Peyer's patch (tissue), 4 donors: ENCODE measurements at regions not wholly inside any gene's neighbourhood (a gene's known extent, or its start where the extent isn't known, plus 50 kb on each side); places are given as distances from the start of the nearest gene placed in this dataset.

Experiments used
- DNase-seq, 3 donors: peaks; one replicate each; pipeline ENCODE4 v3.0.0-alpha.2; 2017 to 2019
- H3K27ac ChIP-seq, 4 donors: fragments of 200-600 bp; sonication (generic); one replicate each; pipeline ENCODE4 v1.5.1; 2016 to 2019
- H3K27me3 ChIP-seq, 2 donors: fragments of 200-600 bp; sonication (generic); one replicate each; pipeline ENCODE4 v1.5.1; 2019
- H3K36me3 ChIP-seq, 3 donors: fragments of 200-600 bp; sonication (generic); one replicate each; pipeline ENCODE4 v1.5.1; 2016 to 2019
- H3K4me1 ChIP-seq, 4 donors: fragments of 200-600 bp; sonication (generic); one replicate each; pipeline ENCODE4 v1.5.1; 2016 to 2019
- H3K4me3 ChIP-seq, 4 donors: fragments of 200-600 bp; sonication (generic); 1 replicate in 3 of 4; 2 replicates in 1 of 4; pipeline ENCODE4 v1.5.1; 2016 to 2019; ENCODE audit warnings: mild to moderate bottlenecking in 1 of 4
- H3K9me3 ChIP-seq, 4 donors: fragments of 200-600 bp; sonication (generic); one replicate each; pipeline ENCODE4 v1.5.1; 2016 to 2019; ENCODE audit warnings: mild to moderate bottlenecking in 1 of 4
- CTCF ChIP-seq, 6 experiments: fragments of 450-650 bp in 4 of 6; fragments of 200-600 bp in 2 of 6; sonication (generic) in 1 of 6; IDR thresholded peaks; one replicate each; pipeline ENCODE4 v1.5.1; 2017 to 2019; ENCODE audit warnings: antibody characterized with exemption in 6 of 6, mild to moderate bottlenecking in 3 of 6, moderate library complexity in 1 of 6
- POLR2A ChIP-seq, 2 donors: fragments of 450-650 bp; IDR thresholded peaks; one replicate each; pipeline ENCODE4 v1.5.1; 2017; ENCODE audit warnings: antibody characterized with exemption in 2 of 2, mild to moderate bottlenecking in 2 of 2, moderate library complexity in 2 of 2

- Histone ChIP-seq H3K36me3 (no peaks in the 10 kb centered on the region), H3K4me1 (peaks cover 0 to 6% (median 3%) of the 10 kb centered on the region in 4 donors), H3K4me3 (no peak overlapping the region), H3K27ac (peak overlapping the region in 2 of 4 donors; percentile 41 to 58), H3K9me3 (no peaks in the 10 kb centered on the region), H3K27me3 (no peaks in the 10 kb centered on the region)
- TF ChIP-seq POLR2A (IDR thresholded peaks at IDR 0.05) (no peak), CTCF (IDR thresholded peaks at IDR 0.05) (no peak)
- peak in 1 of 3 donors; percentile 59 for DNase-seq
Observed at GRCh38 chr1:59062743-59063142, 234.2 kb upstream of the FGGY start.

- Histone ChIP-seq H3K27me3 (no peaks in the 10 kb centered on the region), H3K4me1 (peaks cover 0 to 6% (median 0%) of the 10 kb centered on the region in 4 donors), H3K4me3 (no peak overlapping the region), H3K36me3 (no peaks in the 10 kb centered on the region), H3K9me3 (no peaks in the 10 kb centered on the region), H3K27ac (peak overlapping the region in 2 of 4 donors; percentile 11 to 28)
- no peak for TF ChIP-seq CTCF (IDR thresholded peaks at IDR 0.05)
- TF ChIP-seq POLR2A (IDR thresholded peaks at IDR 0.05), result no peak
- DNase-seq, result peak in 1 of 3 donors; percentile 39
Observed at GRCh38 chr1:59063501-59063900, 233.4 kb upstream of the FGGY start.

GRCh38 chr1:59064592-59064991 lies 232.3 kb upstream of the FGGY start:
- no peak overlapping the region for H3K4me3 ChIP-seq
- H3K27ac ChIP-seq, result no peak overlapping the region
- H3K36me3 ChIP-seq, result no peaks in the 10 kb centered on the region
- DNase-seq, result no peak
- no peak for TF ChIP-seq POLR2A (IDR thresholded peaks at IDR 0.05)
- no peak for TF ChIP-seq CTCF (IDR thresholded peaks at IDR 0.05)
- H3K9me3 ChIP-seq, result no peaks in the 10 kb centered on the region
- H3K27me3 ChIP-seq, result no peaks in the 10 kb centered on the region
- H3K4me1 ChIP-seq, result peaks cover 0 to 6% (median 0%) of the 10 kb centered on the region in 4 donors

- H3K4me3 ChIP-seq, result no peak overlapping the region
Observed at GRCh38 chr1:59066236-59066635, 230.7 kb upstream of the FGGY start.

GRCh38 chr1:59070610-59071009 lies 226.3 kb upstream of the FGGY start:
- peak overlapping the region in 2 of 4 donors; percentile 7 to 59 for H3K27ac ChIP-seq
- TF ChIP-seq CTCF (IDR thresholded peaks at IDR 0.05) (no peak), POLR2A (IDR thresholded peaks at IDR 0.05) (no peak)

More at GRCh38 chr1:59066236-59066635, 230.7 kb upstream of the FGGY start:
- no peaks in the 10 kb centered on the region for H3K27me3 ChIP-seq
- H3K9me3 ChIP-seq, result no peaks in the 10 kb centered on the region
- H3K4me1 ChIP-seq, result peaks cover 0 to 12% (median 5%) of the 10 kb centered on the region in 4 donors
- TF ChIP-seq POLR2A (IDR thresholded peaks at IDR 0.05) (no peak), CTCF (IDR thresholded peaks at IDR 0.05) (no peak)
- no peak overlapping the region for H3K27ac ChIP-seq
- no peaks in the 10 kb centered on the region for H3K36me3 ChIP-seq
- DNase-seq, result no peak

GRCh38 chr1:59071289-59071688 lies 225.6 kb upstream of the FGGY start:
- peak in 2 of 3 donors; percentile 65 to 83 for DNase-seq
- no peaks in the 10 kb centered on the region for H3K36me3 ChIP-seq
- H3K9me3 ChIP-seq, result no peaks in the 10 kb centered on the region
- H3K4me1 ChIP-seq, result peaks cover 0 to 19% (median 13%) of the 10 kb centered on the region in 4 donors
- no peak for TF ChIP-seq POLR2A (IDR thresholded peaks at IDR 0.05)
- peak in 2 of 6 experiments; percentile 16 to 24 for TF ChIP-seq CTCF (IDR thresholded peaks at IDR 0.05)
- H3K27me3 ChIP-seq, result no peaks in the 10 kb centered on the region
- H3K4me3 ChIP-seq, result no peak overlapping the region
- H3K27ac ChIP-seq, result peak overlapping the region; percentile 7 to 63 (median 42)

More at GRCh38 chr1:59070610-59071009, 226.3 kb upstream of the FGGY start:
- Histone ChIP-seq H3K27me3 (no peaks in the 10 kb centered on the region), H3K4me3 (no peak overlapping the region), H3K4me1 (peaks cover 0 to 19% (median 13%) of the 10 kb centered on the region in 4 donors), H3K36me3 (no peaks in the 10 kb centered on the region), H3K9me3 (no peaks in the 10 kb centered on the region)
- no peak for DNase-seq
